SK-N-SH (cell line): ENCODE measurements at regions not wholly inside any gene's neighbourhood (a gene's known extent, or its start where the extent isn't known, plus 50 kb on each side); places are given as distances from the start of the nearest gene placed in this dataset.

Experiments
- CTCF ChIA-PET: fragments of 300-600, 350-600 bp; formaldehyde crosslinking; extraction: SDS; loops from one replicate; lab custom pipeline; 2021; lab: Yijun Ruan, JAX
- POLR2A ChIA-PET: fragments of 350-600 bp; sonication (Branson Sonifier 250); formaldehyde crosslinking; extraction: SDS; loops from one replicate; lab custom pipeline; 2020; ENCODE audit warnings: antibody characterized with exemption, inconsistent platforms; lab: Yijun Ruan, JAX
- DNase-seq: peaks from one replicate; pipeline ENCODE4 v3.0.0; 2012
- H2AFZ ChIP-seq: fragments of 200-600 bp; sonication (generic); 2 replicates; pipeline ENCODE4 v1.8.1; 2016; ENCODE audit warnings: antibody characterized with exemption, mild to moderate bottlenecking, low read depth
- H3F3A ChIP-seq: fragments of 200-600 bp; sonication (generic); replicated peaks from 2 replicates; pipeline ENCODE3; 2016; ENCODE audit warnings: antibody characterized with exemption, mild to moderate bottlenecking; ENCODE audit not compliant: insufficient read depth
- H3K27ac ChIP-seq, 2 experiments: fragments of 200-500 bp in 1 of 2; fragments of 200-600 bp in 1 of 2; sonication (Bioruptor generic) in 1 of 2; sonication (generic), shearing (Covaris generic) in 1 of 2; 2 replicates each; pipeline versions ENCODE4 v1.5.1 to v1.6.1; 2014 to 2016; ENCODE audit warnings: low read depth in 2 of 2, inconsistent platforms in 1 of 2, low read length in 1 of 2, mild to moderate bottlenecking in 1 of 2, mixed read lengths in 1 of 2
- H3K27me3 ChIP-seq: fragments of 200-600 bp; sonication (generic), shearing (Covaris generic); 2 replicates; pipeline ENCODE4 v1.6.1; 2016; ENCODE audit warnings: mixed run types; ENCODE audit not compliant: insufficient read depth
- H3K36me3 ChIP-seq, 2 experiments: fragments of 200-500 bp in 1 of 2; fragments of 200-600 bp in 1 of 2; sonication (Bioruptor generic) in 1 of 2; sonication (generic) in 1 of 2; replicated peaks in 1 of 2; 2 replicates each; pipeline versions ENCODE3 to v1.5.1; 2014 to 2016; ENCODE audit warnings: low read length in 1 of 2, mild to moderate bottlenecking in 1 of 2; ENCODE audit not compliant: insufficient read depth in 2 of 2, control insufficient read depth in 1 of 2
- H3K4me1 ChIP-seq, 2 experiments: fragments of 200-500 bp in 1 of 2; fragments of 200-600 bp in 1 of 2; sonication (Bioruptor generic) in 1 of 2; sonication (generic), shearing (Covaris generic) in 1 of 2; 2 replicates each; pipeline versions ENCODE4 v1.5.1 to v1.6.1; 2014 to 2016; ENCODE audit warnings: low read depth in 1 of 2, low read length in 1 of 2, mixed run types in 1 of 2; ENCODE audit not compliant: insufficient read depth in 2 of 2, control insufficient read depth in 1 of 2
- H3K4me2 ChIP-seq: fragments of 200-600 bp; sonication (generic), shearing (Covaris generic); 2 replicates; pipeline ENCODE4 v1.6.1; 2017; ENCODE audit warnings: mixed run types
- H3K4me3 ChIP-seq, 2 experiments: fragments of 200-500 bp in 1 of 2; fragments of 200-600 bp in 1 of 2; sonication (Bioruptor generic) in 1 of 2; sonication (generic), shearing (Covaris generic) in 1 of 2; 2 replicates each; pipeline versions ENCODE4 v1.5.1 to v1.8.1; 2014 to 2016; ENCODE audit warnings: low read depth in 2 of 2, inconsistent platforms in 1 of 2, low read length in 1 of 2, mild to moderate bottlenecking in 1 of 2, mixed read lengths in 1 of 2, moderate library complexity in 1 of 2
- H3K79me2 ChIP-seq: fragments of 200-600 bp; sonication (generic); 2 replicates; pipeline ENCODE4 v1.8.1; 2017; ENCODE audit warnings: mild to moderate bottlenecking; ENCODE audit not compliant: insufficient read depth
- H3K9ac ChIP-seq: fragments of 200-600 bp; sonication (generic); 2 replicates; pipeline ENCODE4 v1.6.1; 2017; ENCODE audit warnings: mixed run types
- H3K9me2 ChIP-seq: fragments of 200-600 bp; sonication (generic); 2 replicates; pipeline ENCODE4 v1.6.1; 2017; ENCODE audit warnings: mixed run types
- H3K9me3 ChIP-seq: fragments of 200-600 bp; sonication (generic); 2 replicates; pipeline ENCODE4 v1.6.1; 2017; ENCODE audit warnings: mixed run types, mild to moderate bottlenecking, moderate library complexity
- H4K20me1 ChIP-seq: fragments of 200-600 bp; sonication (generic); 2 replicates; pipeline ENCODE4 v1.6.1; 2017; ENCODE audit warnings: mild to moderate bottlenecking, mixed run types; ENCODE audit not compliant: insufficient read depth
- CHD2 ChIP-seq: fragments of 150-350 bp; IDR thresholded peaks from 2 replicates; pipeline ENCODE4 v1.6.1; 2018; ENCODE audit warnings: low read length; ENCODE audit not compliant: partially characterized antibody
- ELF1 ChIP-seq: IDR thresholded peaks from 2 replicates; pipeline ENCODE4 v1.4.0; 2012
- EP300 ChIP-seq, 2 experiments: IDR thresholded peaks; 2 replicates each; pipeline versions ENCODE4 v1.4.0 to v1.6.1; 2012; ENCODE audit warnings: borderline replicate concordance in 1 of 2, low read depth in 1 of 2, low read length in 1 of 2
- EZH2phosphoT487 ChIP-seq: fragments of 200-600 bp; sonication (generic); IDR thresholded peaks from 2 replicates; pipeline ENCODE4 v1.6.1; 2017; ENCODE audit warnings: low read depth, mixed run types, mild to moderate bottlenecking, antibody characterized with exemption, moderate library complexity, borderline replicate concordance
- FOXM1 ChIP-seq: IDR thresholded peaks from 2 replicates; pipeline ENCODE4 v1.4.0; 2012; ENCODE audit warnings: low read depth, mild to moderate bottlenecking
- GATA2 ChIP-seq: sonication (generic); formaldehyde crosslinking; IDR thresholded peaks from 2 replicates; pipeline ENCODE4 v1.5.0; 2020; ENCODE audit warnings: mild to moderate bottlenecking, missing genetic modification reagents
- MXI1 ChIP-seq: IDR thresholded peaks from 2 replicates; pipeline ENCODE4 v1.6.1; 2012; ENCODE audit warnings: mild to moderate bottlenecking, low read depth, low read length, improper control_type of control experiment
- POLR2AphosphoS5 ChIP-seq: IDR thresholded peaks from 2 replicates; pipeline ENCODE4 v1.6.1; 2012; ENCODE audit warnings: low read depth, low read length
- RAD21 ChIP-seq: IDR thresholded peaks from 2 replicates; pipeline ENCODE4 v1.6.1; 2012; ENCODE audit warnings: mild to moderate bottlenecking, low read length
- REST ChIP-seq: IDR thresholded peaks from 2 replicates; pipeline ENCODE4 v1.6.1; 2012; ENCODE audit warnings: mild to moderate bottlenecking, low read depth, low read length, moderate library complexity
- SMC3 ChIP-seq: IDR thresholded peaks from 2 replicates; pipeline ENCODE4 v1.6.1; 2012; ENCODE audit warnings: low read depth, low read length, improper control_type of control experiment
- TAF1 ChIP-seq: IDR thresholded peaks from 2 replicates; pipeline ENCODE4 v1.6.1; 2012; ENCODE audit warnings: low read depth, mild to moderate bottlenecking, low read length, moderate library complexity, borderline replicate concordance
- TCF12 ChIP-seq: IDR thresholded peaks from 2 replicates; pipeline ENCODE4 v1.4.0; 2012
- TEAD4 ChIP-seq: IDR thresholded peaks from 2 replicates; pipeline ENCODE4 v1.4.0; 2012; ENCODE audit warnings: mild to moderate bottlenecking, borderline replicate concordance; ENCODE audit not compliant: insufficient read depth
- WGBS: methylation state at CpG from one replicate; pipeline ENCODE4 v1.1.6; 2017; ENCODE audit warnings: low lambda C conversion rate; 5-methylcytosine and 5-hydroxymethylcytosine counted together
- TF ChIP-seq, protein P1 (sequence below): IDR thresholded peaks from 2 replicates; pipeline ENCODE4; 2012
- TF ChIP-seq, protein P2 (sequence below): fragments of 200-600 bp; sonication (generic); IDR thresholded peaks from 2 replicates; pipeline ENCODE4 v1.6.1; 2017; ENCODE audit warnings: antibody characterized with exemption, mild to moderate bottlenecking, moderate library complexity
- TF ChIP-seq, protein P3 (sequence below): fragments of 150-350 bp; IDR thresholded peaks from 2 replicates; pipeline ENCODE4 v1.6.1; 2017; ENCODE audit warnings: antibody characterized with exemption, low read length, low read depth, borderline replicate concordance

DNA sequence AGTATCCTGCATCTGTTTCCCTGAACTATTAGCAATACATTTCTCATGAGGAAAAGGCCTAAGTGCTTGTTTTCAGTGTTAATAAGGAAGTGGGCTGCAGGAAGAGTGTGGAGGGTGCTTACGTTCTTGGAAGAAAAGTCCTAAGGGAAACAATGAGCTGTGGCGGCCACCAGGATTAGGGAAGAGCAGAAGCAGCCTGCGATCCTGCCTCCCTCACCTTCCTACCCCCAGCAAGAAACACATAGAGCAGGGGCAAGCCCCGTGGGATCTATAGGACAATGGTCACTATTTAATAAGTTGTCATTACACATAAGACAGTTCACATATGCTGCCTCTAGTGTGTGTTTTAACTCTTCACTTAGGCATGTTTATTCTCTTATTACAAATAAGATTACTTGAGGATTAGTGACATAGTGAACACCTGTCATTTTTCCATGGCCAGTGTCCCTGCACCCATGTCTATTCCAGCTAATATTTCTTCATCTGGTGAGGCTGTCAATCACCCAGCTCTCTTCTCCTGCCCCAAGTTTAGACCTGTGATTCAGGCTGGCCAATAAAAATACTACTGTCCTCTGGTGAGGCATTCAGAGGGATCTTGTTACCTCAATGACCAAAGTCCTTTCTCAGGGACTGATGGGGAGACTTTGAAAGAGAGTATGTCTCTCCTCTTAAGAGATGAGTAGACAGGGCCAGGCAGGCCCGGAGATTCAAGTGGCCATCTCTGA, 510.9 kb upstream of the CELF4 start:
- CTCF ChIA-PET = no interaction called here
- TF ChIP-seq RAD21 = no peak
- TF ChIP-seq POLR2AphosphoS5 = no peak
- no peak for TF ChIP-seq TAF1
- no peak for TF ChIP-seq ELF1
- TF ChIP-seq, protein P1, sequence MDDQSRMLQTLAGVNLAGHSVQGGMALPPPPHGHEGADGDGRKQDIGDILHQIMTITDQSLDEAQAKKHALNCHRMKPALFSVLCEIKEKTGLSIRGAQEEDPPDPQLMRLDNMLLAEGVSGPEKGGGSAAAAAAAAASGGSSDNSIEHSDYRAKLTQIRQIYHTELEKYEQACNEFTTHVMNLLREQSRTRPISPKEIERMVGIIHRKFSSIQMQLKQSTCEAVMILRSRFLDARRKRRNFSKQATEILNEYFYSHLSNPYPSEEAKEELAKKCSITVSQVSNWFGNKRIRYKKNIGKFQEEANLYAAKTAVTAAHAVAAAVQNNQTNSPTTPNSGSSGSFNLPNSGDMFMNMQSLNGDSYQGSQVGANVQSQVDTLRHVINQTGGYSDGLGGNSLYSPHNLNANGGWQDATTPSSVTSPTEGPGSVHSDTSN = no peak
- no peak for TF ChIP-seq MXI1
- no peak for TF ChIP-seq FOXM1
- no peak for TF ChIP-seq EZH2phosphoT487
- no peak for TF ChIP-seq TEAD4
- no peak for TF ChIP-seq SMC3
- TF ChIP-seq CHD2 = no peak
- no peak for TF ChIP-seq GATA2
- TF ChIP-seq, protein P2, sequence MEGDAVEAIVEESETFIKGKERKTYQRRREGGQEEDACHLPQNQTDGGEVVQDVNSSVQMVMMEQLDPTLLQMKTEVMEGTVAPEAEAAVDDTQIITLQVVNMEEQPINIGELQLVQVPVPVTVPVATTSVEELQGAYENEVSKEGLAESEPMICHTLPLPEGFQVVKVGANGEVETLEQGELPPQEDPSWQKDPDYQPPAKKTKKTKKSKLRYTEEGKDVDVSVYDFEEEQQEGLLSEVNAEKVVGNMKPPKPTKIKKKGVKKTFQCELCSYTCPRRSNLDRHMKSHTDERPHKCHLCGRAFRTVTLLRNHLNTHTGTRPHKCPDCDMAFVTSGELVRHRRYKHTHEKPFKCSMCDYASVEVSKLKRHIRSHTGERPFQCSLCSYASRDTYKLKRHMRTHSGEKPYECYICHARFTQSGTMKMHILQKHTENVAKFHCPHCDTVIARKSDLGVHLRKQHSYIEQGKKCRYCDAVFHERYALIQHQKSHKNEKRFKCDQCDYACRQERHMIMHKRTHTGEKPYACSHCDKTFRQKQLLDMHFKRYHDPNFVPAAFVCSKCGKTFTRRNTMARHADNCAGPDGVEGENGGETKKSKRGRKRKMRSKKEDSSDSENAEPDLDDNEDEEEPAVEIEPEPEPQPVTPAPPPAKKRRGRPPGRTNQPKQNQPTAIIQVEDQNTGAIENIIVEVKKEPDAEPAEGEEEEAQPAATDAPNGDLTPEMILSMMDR = no peak
- no peak for TF ChIP-seq EP300 (IDR thresholded peaks at IDR 0.05; ENCODE audit: borderline replicate concordance in 1 of 2, low read depth in 1 of 2, low read length in 1 of 2)
- TF ChIP-seq, protein P3, sequence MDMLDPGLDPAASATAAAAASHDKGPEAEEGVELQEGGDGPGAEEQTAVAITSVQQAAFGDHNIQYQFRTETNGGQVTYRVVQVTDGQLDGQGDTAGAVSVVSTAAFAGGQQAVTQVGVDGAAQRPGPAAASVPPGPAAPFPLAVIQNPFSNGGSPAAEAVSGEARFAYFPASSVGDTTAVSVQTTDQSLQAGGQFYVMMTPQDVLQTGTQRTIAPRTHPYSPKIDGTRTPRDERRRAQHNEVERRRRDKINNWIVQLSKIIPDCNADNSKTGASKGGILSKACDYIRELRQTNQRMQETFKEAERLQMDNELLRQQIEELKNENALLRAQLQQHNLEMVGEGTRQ = no peak
- TF ChIP-seq TCF12 = no peak
- no peak for TF ChIP-seq REST
- POLR2A ChIA-PET = no interaction called here

More for the DNA sequence above, 510.9 kb upstream of the CELF4 start:
- Histone ChIP-seq H3K4me3 (no peak overlapping the region), H3K27ac (no peak overlapping the region), H3K9me2 (no peaks in the 10 kb centered on the region), H3K79me2 (no peaks in the 10 kb centered on the region), H2AFZ (no peak overlapping the region), H3K4me2 (no peak overlapping the region), H3K9ac (no peak overlapping the region), H3F3A (no peaks in the 10 kb centered on the region), H3K4me1 (no peaks in the 10 kb centered on the region), H3K36me3 (no peaks in the 10 kb centered on the region), H3K9me3 (no peaks in the 10 kb centered on the region), H3K27me3 (no peaks in the 10 kb centered on the region), H4K20me1 (no peaks in the 10 kb centered on the region)
- WGBS = 32% methylated on average over 5 of the region's 5 CpGs
- no peak for DNase-seq
